WTC11 (cell line): ENCODE measurements at regions not wholly inside any gene's neighbourhood (a gene's known extent, or its start where the extent isn't known, plus 50 kb on each side); places are given as distances from the start of the nearest gene placed in this dataset.

ENCODE experiments used
- ATAC-seq: fragments of 200-7000 bp; cut with Tn5 transposase; 2 replicates; pipeline ENCODE4 v1.10.0; 2021; ENCODE audit warnings: mild to moderate bottlenecking, moderate library complexity
- CTCF ChIA-PET: fragments of 300-600 bp; sonication (Branson Sonifier 250); formaldehyde crosslinking; loops from one replicate; lab custom pipeline; 2021; ENCODE audit warnings: antibody characterized with exemption; lab: Charles Lee
- POLR2A ChIA-PET: fragments of 350-600 bp; sonication (Branson Sonifier 250); formaldehyde crosslinking; loops from one replicate; lab custom pipeline; 2021; ENCODE audit warnings: antibody characterized with exemption; lab: Charles Lee
- DNase-seq: peaks from one replicate; pipeline ENCODE4 v3.0.0; 2021; ENCODE audit warnings: low spot score
- H3K27ac Mint-ChIP-seq: 2 replicates; pipeline ENCODE4 v1.8.0; 2021; ENCODE audit warnings: mixed read lengths
- H3K27me3 Mint-ChIP-seq: 2 replicates; pipeline ENCODE4 v1.8.0; 2021; ENCODE audit warnings: low read depth, mild to moderate bottlenecking, moderate library complexity, mixed read lengths
- H3K36me3 Mint-ChIP-seq: 2 replicates; pipeline ENCODE4 v1.8.0; 2021; ENCODE audit warnings: mixed read lengths
- H3K4me1 Mint-ChIP-seq: 2 replicates; pipeline ENCODE4 v1.8.0; 2022; ENCODE audit warnings: mixed read lengths
- H3K4me3 Mint-ChIP-seq: 2 replicates; pipeline ENCODE4 v1.8.0; 2021; ENCODE audit warnings: mild to moderate bottlenecking, moderate library complexity, mixed read lengths
- H3K9me3 Mint-ChIP-seq: 2 replicates; pipeline ENCODE4 v1.8.0; 2021; ENCODE audit warnings: mixed read lengths
- CBFB ChIP-seq: sonication (generic); formaldehyde crosslinking; IDR thresholded peaks from 2 replicates; pipeline ENCODE4 v1.8.1; 2022; ENCODE audit warnings: mild to moderate bottlenecking, low read depth, missing genetic modification reagents
- ESRRA ChIP-seq: sonication (generic); formaldehyde crosslinking; IDR thresholded peaks from 2 replicates; pipeline ENCODE4 v1.8.1; 2022; ENCODE audit warnings: mild to moderate bottlenecking, missing genetic modification reagents, borderline replicate concordance
- ETV6 ChIP-seq: sonication (generic); formaldehyde crosslinking; IDR thresholded peaks from 2 replicates; pipeline ENCODE4 v1.8.1; 2022; ENCODE audit warnings: mild to moderate bottlenecking, missing genetic modification reagents
- GABPB1 ChIP-seq: sonication (generic); formaldehyde crosslinking; IDR thresholded peaks from 2 replicates; pipeline ENCODE4 v1.8.1; 2023; ENCODE audit warnings: mild to moderate bottlenecking, missing genetic modification reagents
- NR1H2 ChIP-seq: sonication (generic); formaldehyde crosslinking; IDR thresholded peaks from 2 replicates; pipeline ENCODE4 v1.9.0; 2021; ENCODE audit warnings: mild to moderate bottlenecking, moderate library complexity, missing genetic modification reagents
- NR2C2 ChIP-seq: sonication (generic); formaldehyde crosslinking; IDR thresholded peaks from 2 replicates; pipeline ENCODE4 v1.8.0; 2022; ENCODE audit warnings: mild to moderate bottlenecking, missing genetic modification reagents
- TP53 ChIP-seq: sonication (generic); formaldehyde crosslinking; IDR thresholded peaks from 2 replicates; pipeline ENCODE4 v1.8.1; 2023; ENCODE audit warnings: mild to moderate bottlenecking, missing genetic modification reagents
- ZBTB21 ChIP-seq: sonication (generic); formaldehyde crosslinking; IDR thresholded peaks from 2 replicates; pipeline ENCODE4 v1.8.1; 2023; ENCODE audit warnings: mild to moderate bottlenecking, missing genetic modification reagents, borderline replicate concordance
- ZNF416 ChIP-seq: fragments of 250-450 bp; sonication (Bioruptor Pico); IDR thresholded peaks from 2 replicates; pipeline ENCODE4 v1.9.0; 2021; ENCODE audit warnings: mild to moderate bottlenecking, inconsistent platforms
- ZNF423 ChIP-seq: fragments of 250-450 bp; sonication (Bioruptor Pico); IDR thresholded peaks from 2 replicates; pipeline ENCODE4 v2.1.2; 2022; ENCODE audit warnings: mild to moderate bottlenecking, moderate library complexity
- TF ChIP-seq, protein P1 (sequence below): fragments of 250-450 bp; sonication (Bioruptor Pico); IDR thresholded peaks from 2 replicates; pipeline ENCODE4 v1.8.0; 2021; ENCODE audit warnings: mild to moderate bottlenecking
- TF ChIP-seq, protein P2 (sequence below): fragments of 200-600 bp; IDR thresholded peaks from 2 replicates; pipeline ENCODE4 v1.8.0; 2022; ENCODE audit warnings: antibody characterized with exemption
- TF ChIP-seq, protein P3 (sequence below): sonication (generic); formaldehyde crosslinking; IDR thresholded peaks from 2 replicates; pipeline ENCODE4 v1.8.0; 2023; ENCODE audit warnings: missing genetic modification reagents
- TF ChIP-seq, protein P4 (sequence below): sonication (generic); formaldehyde crosslinking; IDR thresholded peaks from 2 replicates; pipeline ENCODE4 v1.8.0; 2022; ENCODE audit warnings: mild to moderate bottlenecking, missing genetic modification reagents
- TF ChIP-seq, protein P5 (sequence below): sonication (generic); formaldehyde crosslinking; IDR thresholded peaks from 2 replicates; pipeline ENCODE4 v1.8.1; 2023; ENCODE audit warnings: mild to moderate bottlenecking, missing genetic modification reagents, borderline replicate concordance
- TF ChIP-seq, protein P6 (sequence below): sonication (generic); formaldehyde crosslinking; IDR thresholded peaks from 2 replicates; pipeline ENCODE4 v1.8.0; 2022; ENCODE audit warnings: mild to moderate bottlenecking, missing genetic modification reagents
- TF ChIP-seq, protein P7 (sequence below): sonication (generic); formaldehyde crosslinking; IDR thresholded peaks from 2 replicates; pipeline ENCODE4 v1.8.1; 2022; ENCODE audit warnings: missing genetic modification reagents, borderline replicate concordance

DNA sequence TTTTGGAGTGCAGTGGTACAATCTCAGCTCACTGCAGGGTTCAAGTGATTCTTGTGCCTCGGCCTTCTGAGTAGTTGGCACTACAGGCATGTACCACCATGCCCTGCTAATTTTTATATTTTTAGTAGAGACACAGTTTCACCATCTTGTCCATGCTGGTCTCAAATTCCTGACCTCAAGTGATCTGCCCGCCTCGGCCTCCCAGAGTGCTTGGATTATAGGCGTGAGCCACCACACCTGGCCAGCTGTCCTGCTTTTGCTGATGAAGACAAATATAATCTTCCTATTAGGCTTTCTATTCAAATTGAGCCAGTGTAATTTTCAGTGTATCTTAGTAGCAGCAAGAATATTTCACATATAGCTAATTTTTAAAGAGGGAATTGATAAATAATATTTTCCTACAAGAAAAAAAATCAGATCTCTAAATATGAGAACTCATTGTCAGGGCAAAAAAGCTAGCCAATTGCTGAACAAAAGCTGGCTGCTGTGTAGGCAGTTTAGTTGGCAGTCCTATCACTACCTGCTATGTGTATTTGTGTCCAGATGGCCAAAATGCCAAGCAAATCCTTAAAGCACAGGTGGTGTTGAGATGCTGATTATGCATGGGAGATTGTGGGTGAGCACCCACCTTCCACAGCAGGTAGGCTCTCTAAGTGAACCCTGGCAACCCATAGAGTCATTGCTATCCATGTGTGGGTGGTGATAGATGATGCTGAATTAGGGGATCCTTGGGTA lies 60.8 kb upstream of the STAM2 start:
- no peak for DNase-seq
- TF ChIP-seq, protein P1, sequence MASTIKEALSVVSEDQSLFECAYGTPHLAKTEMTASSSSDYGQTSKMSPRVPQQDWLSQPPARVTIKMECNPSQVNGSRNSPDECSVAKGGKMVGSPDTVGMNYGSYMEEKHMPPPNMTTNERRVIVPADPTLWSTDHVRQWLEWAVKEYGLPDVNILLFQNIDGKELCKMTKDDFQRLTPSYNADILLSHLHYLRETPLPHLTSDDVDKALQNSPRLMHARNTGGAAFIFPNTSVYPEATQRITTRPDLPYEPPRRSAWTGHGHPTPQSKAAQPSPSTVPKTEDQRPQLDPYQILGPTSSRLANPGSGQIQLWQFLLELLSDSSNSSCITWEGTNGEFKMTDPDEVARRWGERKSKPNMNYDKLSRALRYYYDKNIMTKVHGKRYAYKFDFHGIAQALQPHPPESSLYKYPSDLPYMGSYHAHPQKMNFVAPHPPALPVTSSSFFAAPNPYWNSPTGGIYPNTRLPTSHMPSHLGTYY (CRISPR knock-in tag) = no peak
- TF ChIP-seq, protein P2, sequence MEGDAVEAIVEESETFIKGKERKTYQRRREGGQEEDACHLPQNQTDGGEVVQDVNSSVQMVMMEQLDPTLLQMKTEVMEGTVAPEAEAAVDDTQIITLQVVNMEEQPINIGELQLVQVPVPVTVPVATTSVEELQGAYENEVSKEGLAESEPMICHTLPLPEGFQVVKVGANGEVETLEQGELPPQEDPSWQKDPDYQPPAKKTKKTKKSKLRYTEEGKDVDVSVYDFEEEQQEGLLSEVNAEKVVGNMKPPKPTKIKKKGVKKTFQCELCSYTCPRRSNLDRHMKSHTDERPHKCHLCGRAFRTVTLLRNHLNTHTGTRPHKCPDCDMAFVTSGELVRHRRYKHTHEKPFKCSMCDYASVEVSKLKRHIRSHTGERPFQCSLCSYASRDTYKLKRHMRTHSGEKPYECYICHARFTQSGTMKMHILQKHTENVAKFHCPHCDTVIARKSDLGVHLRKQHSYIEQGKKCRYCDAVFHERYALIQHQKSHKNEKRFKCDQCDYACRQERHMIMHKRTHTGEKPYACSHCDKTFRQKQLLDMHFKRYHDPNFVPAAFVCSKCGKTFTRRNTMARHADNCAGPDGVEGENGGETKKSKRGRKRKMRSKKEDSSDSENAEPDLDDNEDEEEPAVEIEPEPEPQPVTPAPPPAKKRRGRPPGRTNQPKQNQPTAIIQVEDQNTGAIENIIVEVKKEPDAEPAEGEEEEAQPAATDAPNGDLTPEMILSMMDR = no peak
- no peak for TF ChIP-seq NR2C2 (CRISPR knock-in tag)
- TF ChIP-seq, protein P3, sequence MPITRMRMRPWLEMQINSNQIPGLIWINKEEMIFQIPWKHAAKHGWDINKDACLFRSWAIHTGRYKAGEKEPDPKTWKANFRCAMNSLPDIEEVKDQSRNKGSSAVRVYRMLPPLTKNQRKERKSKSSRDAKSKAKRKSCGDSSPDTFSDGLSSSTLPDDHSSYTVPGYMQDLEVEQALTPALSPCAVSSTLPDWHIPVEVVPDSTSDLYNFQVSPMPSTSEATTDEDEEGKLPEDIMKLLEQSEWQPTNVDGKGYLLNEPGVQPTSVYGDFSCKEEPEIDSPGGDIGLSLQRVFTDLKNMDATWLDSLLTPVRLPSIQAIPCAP = no peak
- no peak for TF ChIP-seq ZBTB21 (CRISPR knock-in tag)
- TF ChIP-seq GABPB1 (CRISPR knock-in tag) = no peak
- TF ChIP-seq ZNF416 (CRISPR knock-in tag) = no peak
- no peak for TF ChIP-seq CBFB (CRISPR knock-in tag)
- TF ChIP-seq, protein P4, sequence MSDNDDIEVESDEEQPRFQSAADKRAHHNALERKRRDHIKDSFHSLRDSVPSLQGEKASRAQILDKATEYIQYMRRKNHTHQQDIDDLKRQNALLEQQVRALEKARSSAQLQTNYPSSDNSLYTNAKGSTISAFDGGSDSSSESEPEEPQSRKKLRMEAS = no peak
- TF ChIP-seq NR1H2 = no peak
- no peak for TF ChIP-seq ESRRA
- no peak for TF ChIP-seq ZNF423 (CRISPR knock-in tag)
- TF ChIP-seq, protein P5, sequence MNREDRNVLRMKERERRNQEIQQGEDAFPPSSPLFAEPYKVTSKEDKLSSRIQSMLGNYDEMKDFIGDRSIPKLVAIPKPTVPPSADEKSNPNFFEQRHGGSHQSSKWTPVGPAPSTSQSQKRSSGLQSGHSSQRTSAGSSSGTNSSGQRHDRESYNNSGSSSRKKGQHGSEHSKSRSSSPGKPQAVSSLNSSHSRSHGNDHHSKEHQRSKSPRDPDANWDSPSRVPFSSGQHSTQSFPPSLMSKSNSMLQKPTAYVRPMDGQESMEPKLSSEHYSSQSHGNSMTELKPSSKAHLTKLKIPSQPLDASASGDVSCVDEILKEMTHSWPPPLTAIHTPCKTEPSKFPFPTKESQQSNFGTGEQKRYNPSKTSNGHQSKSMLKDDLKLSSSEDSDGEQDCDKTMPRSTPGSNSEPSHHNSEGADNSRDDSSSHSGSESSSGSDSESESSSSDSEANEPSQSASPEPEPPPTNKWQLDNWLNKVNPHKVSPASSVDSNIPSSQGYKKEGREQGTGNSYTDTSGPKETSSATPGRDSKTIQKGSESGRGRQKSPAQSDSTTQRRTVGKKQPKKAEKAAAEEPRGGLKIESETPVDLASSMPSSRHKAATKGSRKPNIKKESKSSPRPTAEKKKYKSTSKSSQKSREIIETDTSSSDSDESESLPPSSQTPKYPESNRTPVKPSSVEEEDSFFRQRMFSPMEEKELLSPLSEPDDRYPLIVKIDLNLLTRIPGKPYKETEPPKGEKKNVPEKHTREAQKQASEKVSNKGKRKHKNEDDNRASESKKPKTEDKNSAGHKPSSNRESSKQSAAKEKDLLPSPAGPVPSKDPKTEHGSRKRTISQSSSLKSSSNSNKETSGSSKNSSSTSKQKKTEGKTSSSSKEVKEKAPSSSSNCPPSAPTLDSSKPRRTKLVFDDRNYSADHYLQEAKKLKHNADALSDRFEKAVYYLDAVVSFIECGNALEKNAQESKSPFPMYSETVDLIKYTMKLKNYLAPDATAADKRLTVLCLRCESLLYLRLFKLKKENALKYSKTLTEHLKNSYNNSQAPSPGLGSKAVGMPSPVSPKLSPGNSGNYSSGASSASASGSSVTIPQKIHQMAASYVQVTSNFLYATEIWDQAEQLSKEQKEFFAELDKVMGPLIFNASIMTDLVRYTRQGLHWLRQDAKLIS = no peak
- TF ChIP-seq, protein P6, sequence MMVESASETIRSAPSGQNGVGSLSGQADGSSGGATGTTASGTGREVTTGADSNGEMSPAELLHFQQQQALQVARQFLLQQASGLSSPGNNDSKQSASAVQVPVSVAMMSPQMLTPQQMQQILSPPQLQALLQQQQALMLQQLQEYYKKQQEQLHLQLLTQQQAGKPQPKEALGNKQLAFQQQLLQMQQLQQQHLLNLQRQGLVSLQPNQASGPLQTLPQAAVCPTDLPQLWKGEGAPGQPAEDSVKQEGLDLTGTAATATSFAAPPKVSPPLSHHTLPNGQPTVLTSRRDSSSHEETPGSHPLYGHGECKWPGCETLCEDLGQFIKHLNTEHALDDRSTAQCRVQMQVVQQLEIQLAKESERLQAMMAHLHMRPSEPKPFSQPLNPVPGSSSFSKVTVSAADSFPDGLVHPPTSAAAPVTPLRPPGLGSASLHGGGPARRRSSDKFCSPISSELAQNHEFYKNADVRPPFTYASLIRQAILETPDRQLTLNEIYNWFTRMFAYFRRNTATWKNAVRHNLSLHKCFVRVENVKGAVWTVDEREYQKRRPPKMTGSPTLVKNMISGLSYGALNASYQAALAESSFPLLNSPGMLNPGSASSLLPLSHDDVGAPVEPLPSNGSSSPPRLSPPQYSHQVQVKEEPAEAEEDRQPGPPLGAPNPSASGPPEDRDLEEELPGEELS (CRISPR knock-in tag) = no peak
- TF ChIP-seq, protein P7, sequence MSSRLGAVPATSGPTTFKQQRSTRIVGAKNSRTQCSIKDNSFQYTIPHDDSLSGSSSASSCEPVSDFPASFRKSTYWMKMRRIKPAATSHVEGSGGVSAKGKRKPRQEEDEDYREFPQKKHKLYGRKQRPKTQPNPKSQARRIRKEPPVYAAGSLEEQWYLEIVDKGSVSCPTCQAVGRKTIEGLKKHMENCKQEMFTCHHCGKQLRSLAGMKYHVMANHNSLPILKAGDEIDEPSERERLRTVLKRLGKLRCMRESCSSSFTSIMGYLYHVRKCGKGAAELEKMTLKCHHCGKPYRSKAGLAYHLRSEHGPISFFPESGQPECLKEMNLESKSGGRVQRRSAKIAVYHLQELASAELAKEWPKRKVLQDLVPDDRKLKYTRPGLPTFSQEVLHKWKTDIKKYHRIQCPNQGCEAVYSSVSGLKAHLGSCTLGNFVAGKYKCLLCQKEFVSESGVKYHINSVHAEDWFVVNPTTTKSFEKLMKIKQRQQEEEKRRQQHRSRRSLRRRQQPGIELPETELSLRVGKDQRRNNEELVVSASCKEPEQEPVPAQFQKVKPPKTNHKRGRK (CRISPR knock-in tag) = no peak
- no peak for TF ChIP-seq TP53
- TF ChIP-seq ETV6 (CRISPR knock-in tag) = no peak
- POLR2A ChIA-PET = interaction anchor here (0.6 kb wide), 1 partner anchor 367 kb away, joined by 5 read pairs; no protein-coding TSS in a partner anchor
- H3K27ac Mint-ChIP-seq = no peak overlapping the region
- peaks cover 30% of the 10 kb centered on the region for H3K9me3 Mint-ChIP-seq
- no peaks in the 10 kb centered on the region for H3K4me1 Mint-ChIP-seq
- H3K36me3 Mint-ChIP-seq = peaks cover 5% of the 10 kb centered on the region; the same call in 1 of the 2 replicates
- no peak overlapping the region for H3K4me3 Mint-ChIP-seq
- H3K27me3 Mint-ChIP-seq = no peaks in the 10 kb centered on the region; the same call in 1 of the 2 replicates
- CTCF ChIA-PET = interaction anchor here (0.6 kb wide), 1 partner anchor 297 kb away, joined by 6 read pairs; no protein-coding TSS in a partner anchor
- no peak for ATAC-seq
